Stimulated activated CD4-positive, alpha-beta T cell treated with anti-CD3 and anti-CD28 coated beads, Interleukin-2, amount 100 ng/mL, for 48 hours (primary cell): ENCODE measurements at regions not wholly inside any gene's neighbourhood (a gene's known extent, or its start where the extent isn't known, plus 50 kb on each side); places are given as distances from the start of the nearest gene placed in this dataset.

ENCODE experiments used
- DNase-seq, 2 donors: peaks; one replicate each; pipeline ENCODE4 v3.0.0-alpha.2; 2020

- no peak for DNase-seq
Observed at GRCh38 chr7:21160401-21160800, 267.5 kb upstream of the SP4 start.

- no peak for DNase-seq
Observed at GRCh38 chr7:21167942-21168341, 259.9 kb upstream of the SP4 start.

- no peak for DNase-seq
Observed at GRCh38 chr7:21169667-21170580, 258.0 kb upstream of the SP4 start.

- DNase-seq: no peak
Observed at GRCh38 chr7:21172800-21173199, 255.1 kb upstream of the SP4 start.

GRCh38 chr7:21173436-21173835, 254.4 kb upstream of the SP4 start:
- DNase-seq: no peak

GRCh38 chr7:21175714-21176113, 252.2 kb upstream of the SP4 start:
- DNase-seq: no peak

GRCh38 chr7:21184942-21185652, 242.8 kb upstream of the SP4 start:
- no peak for DNase-seq

- no peak for DNase-seq
Observed at GRCh38 chr7:21185653-21186265, 242.1 kb upstream of the SP4 start.

GRCh38 chr7:21191321-21192073, 236.4 kb upstream of the SP4 start:
- DNase-seq: no peak

GRCh38 chr7:21192657-21193056, 235.2 kb upstream of the SP4 start:
- DNase-seq: no peak

GRCh38 chr7:21193895-21194294, 234.0 kb upstream of the SP4 start:
- DNase-seq: no peak

- DNase-seq: no peak
Observed at GRCh38 chr7:21194936-21195335, 232.9 kb upstream of the SP4 start.

GRCh38 chr7:21198921-21199320, 229.0 kb upstream of the SP4 start:
- DNase-seq: no peak

GRCh38 chr7:21200503-21200902, 227.4 kb upstream of the SP4 start:
- DNase-seq: no peak

- no peak for DNase-seq
Observed at GRCh38 chr7:21214657-21215056, 213.2 kb upstream of the SP4 start.

GRCh38 chr7:21215307-21215706, 212.6 kb upstream of the SP4 start:
- no peak for DNase-seq

GRCh38 chr7:21217365-21217764, 210.5 kb upstream of the SP4 start:
- DNase-seq: no peak

GRCh38 chr7:21218155-21218554, 209.7 kb upstream of the SP4 start:
- DNase-seq: no peak

- DNase-seq: no peak
Observed at GRCh38 chr7:21221130-21221529, 206.8 kb upstream of the SP4 start.

GRCh38 chr7:21238400-21239116, 189.3 kb upstream of the SP4 start:
- DNase-seq: no peak

- no peak for DNase-seq
Observed at GRCh38 chr7:21243265-21243664, 184.6 kb upstream of the SP4 start.

- DNase-seq: no peak
Observed at GRCh38 chr7:21251151-21251800, 176.6 kb upstream of the SP4 start.
